ENCODE measurements at regions not wholly inside any gene's neighbourhood (a gene's known extent, or its start where the extent isn't known, plus 50 kb on each side); places are given as distances from the start of the nearest gene placed in this dataset.

GRCh38 chr6:104162036-104162669, 697.6 kb downstream of the HACE1 start:
- H4K20me1 ChIP-seq (replicated peaks; ENCODE audit: control insufficient read depth, insufficient read depth, low read length): no peaks in the 10 kb centered on the region
- H3K79me2 ChIP-seq (ENCODE audit: control insufficient read depth, insufficient read depth, low read length): no peaks in the 10 kb centered on the region
- DNase-seq (ENCODE audit: extremely low read depth in 1 of 4, low spot score in 3 of 4): no peak
- TF ChIP-seq ZNF384 (IDR thresholded peaks at IDR 0.05; ENCODE audit: low read depth, low read length) (no peak), E2F4 (CRISPR knock-in tag; IDR thresholded peaks at IDR 0.05; ENCODE audit: low read depth) (no peak), ZKSCAN1 (IDR thresholded peaks at IDR 0.05; ENCODE audit: low read depth, low read length) (no peak), TGIF2 (CRISPR knock-in tag; IDR thresholded peaks at IDR 0.05) (no peak), ARID3B (CRISPR knock-in tag; IDR thresholded peaks at IDR 0.05; ENCODE audit: borderline replicate concordance) (no peak), ZNF655 (CRISPR knock-in tag; IDR thresholded peaks at IDR 0.05) (no peak), RBM17 (IDR thresholded peaks at IDR 0.05; ENCODE audit: borderline replicate concordance, low read depth, low read length) (no peak)
- H3K9me3 ChIP-seq (replicated peaks; ENCODE audit: control insufficient read depth, insufficient read depth, low read depth, low read length): no peaks in the 10 kb centered on the region; the same call in 1 of the 2 replicates
- H3K9me1 ChIP-seq (ENCODE audit: control insufficient read depth, insufficient read depth, low read length): no peaks in the 10 kb centered on the region
- H3K4me3 ChIP-seq: no peak overlapping the region
- intact Hi-C loops (cut with micrococcal nuclease) (no loop called here), in situ Hi-C loops (cut with MboI) (no loop called here)
- no peak overlapping the region for H3K27ac ChIP-seq (ENCODE audit: extremely low read depth, low read depth, low read length)
- ChIA-PET CTCF (ENCODE audit: low intra/inter-chr PET ratio) (no interaction called here), POLR2A (no interaction called here)
- H3K36me3 ChIP-seq (ENCODE audit: control insufficient read depth, insufficient read depth, low read length): no peaks in the 10 kb centered on the region
- no peaks in the 10 kb centered on the region for H3K4me1 ChIP-seq (replicated peaks in 1 of 2; ENCODE audit: control insufficient read depth in 2 of 2, insufficient read depth in 2 of 2, low read length in 2 of 2)
- WGBS (ENCODE audit: insufficient coverage, low coverage, missing lambda C conversion rate): 1% methylated on average over 5 of the region's 5 CpGs
- H3K27me3 ChIP-seq (ENCODE audit: control insufficient read depth in 2 of 2, insufficient read depth in 2 of 2, low read length in 2 of 2): no peaks in the 10 kb centered on the region
- H3K4me2 ChIP-seq (ENCODE audit: insufficient read depth, low read length): no peak overlapping the region
- BruUV-seq (replicated peaks): no TSS peak
- no peak overlapping the region for H3K9ac ChIP-seq (ENCODE audit: insufficient read depth in 1 of 2, low read depth in 2 of 2, low read length in 2 of 2)
- H2AFZ ChIP-seq (ENCODE audit: low read depth, low read length): no peak overlapping the region
- no peak for ATAC-seq
- FAIRE-seq: no peak
